CD4-positive, alpha-beta T cell treated with Interleukin-15 for 1 hour (primary cell): ENCODE measurements at regions not wholly inside any gene's neighbourhood (a gene's known extent, or its start where the extent isn't known, plus 50 kb on each side); places are given as distances from the start of the nearest gene placed in this dataset.
"Not testable (repeated sequence)": the region's sequence is repeated elsewhere in the genome, so short reads cannot be mapped to it uniquely, and the experiment has no call there.

ENCODE experiments used
- DNase-seq: peaks from one replicate; pipeline ENCODE4 v3.0.0-alpha.2; 2020

DNA sequence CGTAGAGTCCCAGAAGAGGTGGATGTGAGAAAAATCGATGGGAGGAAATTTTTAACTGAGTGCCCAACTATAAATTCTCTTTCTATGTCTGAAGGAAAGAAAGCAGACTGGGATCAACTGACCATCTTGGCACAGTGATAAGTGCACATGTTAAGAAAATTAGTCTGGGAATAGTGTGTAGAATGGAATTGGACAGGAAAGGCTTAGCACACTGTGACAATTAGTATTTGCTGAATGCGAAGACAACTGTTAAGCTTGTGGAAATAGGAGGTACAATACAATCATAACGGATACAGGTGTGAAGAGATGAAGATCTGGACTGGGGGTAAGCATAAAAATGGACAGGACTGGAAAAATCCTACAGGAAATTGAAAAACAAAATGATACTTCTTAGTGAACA, 114.3 kb downstream of the FAM50B start:
- DNase-seq, result no peak

DNA sequence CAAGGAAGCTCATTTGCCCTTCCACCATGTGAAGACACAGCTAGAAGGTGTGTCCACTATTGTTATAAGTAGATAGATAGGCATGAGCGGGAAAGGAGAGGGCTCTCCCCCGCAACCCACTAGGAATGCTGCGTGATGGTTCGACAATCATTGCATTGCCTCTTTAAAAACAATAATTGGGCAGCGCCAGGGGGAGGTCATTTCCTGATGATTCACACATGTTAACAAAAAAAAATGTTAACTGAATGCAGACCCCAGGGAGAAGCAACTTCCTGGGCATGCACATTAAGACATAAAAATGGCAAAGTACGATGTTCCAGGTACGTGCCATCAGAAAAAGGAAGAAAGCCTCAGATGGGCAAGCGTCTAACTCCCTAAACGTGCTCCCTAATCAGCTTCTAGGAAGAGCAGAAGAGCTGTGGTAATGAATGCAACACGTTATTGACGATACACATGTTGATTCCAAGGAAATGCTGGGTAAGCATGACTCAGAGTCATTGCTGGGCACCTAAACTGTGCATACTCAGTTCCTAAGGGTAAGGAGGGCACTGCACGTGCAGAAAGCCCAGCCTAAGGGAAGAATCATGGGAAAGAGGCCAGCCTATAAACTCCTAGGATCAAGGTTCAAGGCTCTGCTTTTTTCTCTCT, 113.7 kb downstream of the FAM217A start:
- no peak for DNase-seq

DNA sequence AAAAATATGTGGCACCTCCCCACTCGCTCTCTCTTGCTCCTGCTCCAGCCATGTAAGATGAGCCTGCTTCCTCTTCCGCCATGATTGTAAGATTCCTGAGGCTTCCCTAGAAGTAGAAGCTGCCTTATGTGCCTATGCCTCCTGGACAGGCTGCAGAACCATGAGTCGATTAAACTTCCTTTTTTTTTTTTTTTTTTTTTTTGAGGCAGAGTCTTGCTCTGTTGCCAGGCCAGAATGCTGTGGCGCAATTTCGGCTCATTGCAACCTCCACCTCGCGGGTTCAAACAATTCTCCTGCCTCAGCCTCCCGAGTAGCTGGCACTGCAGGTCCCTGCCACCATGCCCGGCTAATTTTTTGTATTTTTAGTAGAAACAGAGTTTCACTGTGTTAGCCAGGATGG, 112.5 kb downstream of the FAM217A start:
- DNase-seq, result no peak

DNA sequence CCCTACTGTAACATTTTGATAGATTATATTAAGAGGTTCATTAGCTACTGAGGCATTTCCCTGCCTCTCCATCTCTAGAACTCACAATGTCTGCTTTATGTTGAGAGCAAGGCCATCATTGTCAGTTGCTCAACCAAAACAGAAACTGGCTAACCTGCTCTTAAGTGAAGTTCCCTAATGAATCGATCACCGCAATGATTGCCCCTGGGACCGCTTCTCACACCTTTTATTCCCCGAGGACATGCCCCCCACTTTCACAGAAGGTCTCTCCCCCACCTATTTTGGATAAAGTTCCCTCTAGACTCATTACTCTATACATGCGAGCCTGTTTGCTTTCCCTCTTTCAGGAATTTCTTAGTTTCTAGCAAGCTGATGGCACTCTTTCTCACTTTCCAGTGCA, 108.8 kb downstream of the FAM217A start:
- DNase-seq, result no peak

DNA sequence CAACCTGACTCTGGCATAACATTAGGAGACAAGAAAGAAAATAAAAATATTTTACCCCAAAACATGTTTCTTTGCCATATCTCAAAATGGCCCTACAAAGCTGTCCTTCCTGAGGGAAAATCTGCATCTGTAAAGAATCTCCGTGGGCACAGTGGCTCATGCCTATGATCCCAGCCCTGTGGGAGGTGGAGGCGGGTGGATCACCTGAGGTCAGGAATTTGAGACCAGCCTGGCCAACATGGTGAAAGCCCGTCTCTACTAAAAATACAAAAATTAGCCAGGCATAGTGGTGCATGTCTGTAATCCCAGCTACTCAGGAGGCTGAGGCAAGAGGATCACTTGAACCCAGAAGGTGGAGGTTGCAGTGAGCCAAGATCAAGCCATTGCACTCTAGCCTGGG, 105.8 kb downstream of the FAM217A start:
- DNase-seq, result not testable (repeated sequence)

DNA sequence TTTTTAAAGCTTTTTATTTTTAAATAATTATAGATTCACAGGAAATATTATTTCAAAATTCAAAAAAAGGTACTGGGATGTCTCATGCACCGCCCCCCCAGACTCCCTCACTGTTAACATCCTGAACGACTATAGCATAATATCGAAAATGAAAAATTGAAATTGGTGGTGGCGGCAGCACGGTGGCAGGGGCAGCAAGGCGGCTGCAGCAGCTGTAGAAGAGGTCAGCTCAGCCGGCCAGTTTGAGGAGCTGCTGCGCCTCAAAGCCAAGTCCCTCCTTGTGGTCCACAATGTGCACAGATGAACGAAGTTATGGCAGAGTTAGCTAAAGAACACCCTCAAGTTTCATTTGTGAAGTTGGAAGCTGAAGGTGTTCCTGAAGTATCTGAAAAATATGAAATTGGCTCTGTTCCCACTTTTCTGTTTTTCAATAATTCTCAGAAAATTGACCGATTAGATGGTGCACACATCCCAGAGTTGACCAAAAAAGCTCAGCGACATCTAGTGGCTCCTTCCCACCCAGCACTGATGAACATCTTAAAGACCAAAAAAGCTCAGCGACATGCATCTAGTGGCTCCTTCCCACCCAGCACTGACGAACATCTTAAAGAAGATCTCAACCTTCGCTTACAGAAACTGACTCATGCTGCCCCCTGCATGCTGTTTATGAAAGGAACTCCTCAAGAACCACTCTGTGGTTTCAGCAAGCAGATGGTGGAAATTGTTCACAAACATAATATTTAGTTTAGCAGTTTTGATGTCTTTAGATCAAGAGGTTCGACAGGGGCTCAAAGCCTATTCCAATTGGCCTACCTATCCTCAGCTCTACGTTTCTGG, 100.8 kb downstream of the FAM217A start:
- peak; percentile 27 for DNase-seq

DNA sequence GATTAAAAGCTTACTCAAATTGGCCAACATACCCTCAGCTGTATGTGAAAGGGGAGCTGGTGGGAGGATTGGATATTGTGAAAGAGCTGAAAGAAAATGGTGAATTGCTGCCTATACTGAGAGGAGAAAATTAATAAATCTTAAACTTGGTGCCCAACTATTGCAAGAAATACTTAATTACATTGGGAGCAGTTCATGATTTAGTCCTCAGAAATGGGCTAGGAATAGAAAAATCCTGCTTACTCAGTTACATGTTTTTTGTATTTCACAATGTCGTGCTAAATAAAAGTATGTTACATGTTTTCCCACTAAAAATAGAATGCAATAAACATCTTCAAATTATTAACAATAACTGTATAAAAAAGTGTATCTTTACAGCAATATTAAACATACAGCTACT, 100.0 kb downstream of the FAM217A start:
- not testable (repeated sequence) for DNase-seq

DNA sequence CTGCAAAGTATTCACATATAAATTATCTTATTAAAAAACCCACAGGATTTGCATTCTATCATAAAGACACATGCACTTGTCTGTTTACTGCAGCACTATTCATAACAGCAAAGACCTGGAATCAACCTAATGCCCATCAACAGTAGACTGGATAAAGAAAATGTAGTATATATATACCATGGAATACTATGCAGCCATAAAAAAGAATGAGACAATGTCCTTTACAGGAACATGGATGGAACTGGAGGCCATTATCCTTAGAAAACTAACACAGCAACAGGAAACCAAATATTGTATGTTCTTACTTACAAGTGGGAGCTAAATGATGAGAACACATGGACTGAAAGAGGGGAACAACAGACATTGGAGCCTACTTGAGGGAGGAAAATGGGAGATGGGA, 97.0 kb downstream of the FAM217A start:
- DNase-seq, result no peak

DNA sequence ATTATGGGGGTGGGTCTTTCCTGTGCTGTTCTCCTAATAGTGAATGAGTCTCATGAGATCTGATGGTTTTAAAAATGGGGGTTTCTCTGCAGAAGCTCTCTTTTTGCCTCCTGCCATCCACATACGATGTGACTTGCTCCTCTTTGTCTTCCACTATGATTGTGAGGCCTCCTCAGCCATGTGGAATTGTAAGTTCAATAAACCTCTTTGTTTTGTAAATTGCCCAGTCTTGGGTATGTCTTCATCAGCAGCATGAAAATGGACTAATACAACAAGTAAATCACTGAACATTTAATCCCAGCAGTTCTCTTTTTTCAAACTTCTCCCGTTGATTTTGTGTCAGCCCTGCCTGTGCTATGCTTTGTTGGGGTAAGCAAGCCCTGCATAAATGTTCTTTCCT, 95.2 kb downstream of the FAM217A start:
- DNase-seq, result no peak

DNA sequence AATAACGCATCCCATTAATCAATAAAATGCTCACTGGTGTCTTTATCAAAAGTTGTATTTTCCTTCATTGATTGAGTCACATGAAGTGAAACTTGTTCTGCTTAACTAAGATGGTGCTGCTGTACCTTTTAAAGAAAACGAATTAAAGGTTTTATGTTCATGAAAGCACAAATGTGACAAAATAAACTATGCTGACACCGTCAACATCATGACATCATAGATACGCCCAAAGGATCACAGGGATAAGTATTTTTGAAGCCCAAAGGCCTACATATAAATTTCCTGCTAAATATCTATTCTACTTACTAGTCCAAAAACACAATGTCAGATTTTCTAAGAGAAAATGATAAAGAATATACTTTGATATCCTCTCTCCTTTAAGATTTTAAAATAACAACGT, 94.4 kb downstream of the FAM217A start:
- no peak for DNase-seq

DNA sequence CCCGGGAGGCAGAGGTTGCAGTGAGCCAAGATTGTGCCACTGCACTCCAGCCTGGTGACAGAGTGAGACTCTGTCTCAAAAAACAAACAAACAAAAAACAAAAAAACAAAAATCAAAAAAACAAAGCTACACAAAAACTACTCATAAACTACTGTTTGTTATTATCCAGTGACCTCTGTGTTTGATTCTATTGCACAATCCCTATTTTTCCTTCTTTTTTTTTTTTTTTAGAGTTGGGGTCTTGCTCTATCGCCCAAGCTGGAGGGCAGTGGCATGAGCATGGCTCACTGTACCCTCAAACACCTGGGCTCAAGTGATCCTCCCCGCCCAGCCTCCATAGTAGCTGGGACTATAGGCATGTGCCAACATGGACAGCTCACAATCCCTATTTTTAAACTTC, 92.7 kb downstream of the FAM217A start:
- no peak for DNase-seq

DNA sequence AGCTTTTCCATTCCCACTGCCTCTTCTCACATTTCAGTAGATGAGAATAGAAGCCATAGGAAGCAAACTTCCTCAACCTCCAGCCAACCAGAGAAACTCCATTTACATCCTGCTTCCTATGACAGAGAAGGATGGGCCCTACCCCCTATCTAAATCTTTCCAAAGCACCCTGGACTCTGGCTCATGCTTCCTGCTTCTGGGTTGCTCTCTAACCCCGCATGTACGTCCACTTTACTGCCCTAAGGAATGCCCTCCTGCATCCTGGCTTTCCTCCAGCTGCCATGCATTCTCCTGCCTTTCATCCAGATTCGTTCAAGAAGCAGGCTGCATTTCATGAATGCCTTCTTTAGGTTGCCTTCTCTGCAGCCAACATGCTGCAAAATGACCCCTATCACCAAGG, 91.9 kb downstream of the FAM217A start:
- no peak for DNase-seq

DNA sequence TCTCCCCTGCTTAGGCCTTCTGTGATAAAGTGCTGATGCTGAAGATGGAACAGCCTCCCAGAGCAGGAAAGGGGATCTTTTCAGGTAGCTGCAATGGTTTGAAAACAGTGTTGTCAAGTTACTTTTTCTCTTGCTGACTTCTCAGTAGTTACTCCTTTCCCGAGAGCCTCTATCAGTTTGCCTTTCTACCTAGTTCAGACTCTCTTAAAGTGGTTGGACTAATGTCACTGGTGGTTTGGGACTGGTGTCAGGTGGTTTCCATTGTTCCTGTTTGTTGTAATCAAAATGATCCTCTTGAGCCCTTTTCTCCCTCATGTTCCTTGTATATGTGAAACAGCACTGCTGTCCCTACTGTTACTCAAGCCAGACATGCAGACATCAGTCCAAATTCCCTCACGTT, 91.4 kb downstream of the FAM217A start:
- no peak for DNase-seq

DNA sequence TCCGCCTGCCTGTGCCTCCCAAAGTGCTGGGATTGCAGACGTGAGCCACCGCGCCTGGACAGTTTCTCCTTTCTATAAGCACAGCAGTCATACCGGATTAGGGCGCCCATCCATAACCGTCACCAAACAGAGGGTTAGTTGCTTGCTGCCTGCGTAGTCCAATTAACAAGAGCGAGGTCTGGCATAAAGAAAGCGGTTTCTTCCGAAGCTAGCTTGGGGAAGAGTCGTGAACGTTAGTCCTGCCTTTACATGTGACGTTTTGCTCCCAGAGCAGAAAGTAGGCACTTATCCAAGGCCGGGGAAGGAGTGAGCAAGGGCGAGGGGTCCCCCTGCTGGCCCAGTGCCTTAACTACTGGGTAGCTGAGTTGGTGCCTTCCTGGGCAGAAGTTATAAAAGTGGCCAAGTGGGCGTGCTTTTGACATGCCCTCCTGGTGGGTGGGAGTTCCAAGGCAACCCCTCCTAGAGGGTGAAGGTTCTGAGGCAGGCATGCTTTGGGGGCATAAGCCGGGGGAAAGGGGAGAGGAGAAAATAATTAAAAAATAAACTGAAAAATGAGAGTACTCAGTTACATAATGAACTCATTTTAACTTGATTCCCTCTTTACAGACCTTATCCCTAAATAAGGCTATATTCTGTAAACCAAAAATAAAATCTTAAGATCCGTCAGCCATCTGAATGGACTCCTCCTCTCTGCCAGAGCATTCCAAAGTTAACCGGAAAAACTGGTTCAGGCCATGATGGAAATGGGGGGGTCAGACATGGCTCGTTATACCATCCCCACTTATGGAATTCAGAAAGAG, 88.0 kb downstream of the FAM217A start:
- peak; percentile 58 for DNase-seq

DNA sequence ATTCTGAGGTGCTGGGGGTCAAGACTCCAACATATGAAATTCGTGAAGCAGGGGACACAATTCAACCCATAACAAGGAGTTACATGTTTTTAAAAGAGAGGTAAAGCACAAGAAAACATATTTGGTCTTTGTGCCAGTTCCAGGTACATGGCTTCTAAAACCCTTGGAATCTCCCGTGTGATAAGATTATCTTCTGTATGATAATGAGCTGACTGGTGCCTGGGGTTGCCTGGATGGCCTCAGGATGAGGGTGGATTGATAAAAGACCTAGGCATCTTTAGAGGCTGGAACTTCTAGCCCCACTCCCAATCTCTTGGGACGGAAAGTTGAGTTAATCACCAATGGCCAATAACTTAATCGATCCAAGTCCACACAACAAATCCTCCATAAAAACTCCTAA, 87.0 kb downstream of the FAM217A start:
- no peak for DNase-seq

DNA sequence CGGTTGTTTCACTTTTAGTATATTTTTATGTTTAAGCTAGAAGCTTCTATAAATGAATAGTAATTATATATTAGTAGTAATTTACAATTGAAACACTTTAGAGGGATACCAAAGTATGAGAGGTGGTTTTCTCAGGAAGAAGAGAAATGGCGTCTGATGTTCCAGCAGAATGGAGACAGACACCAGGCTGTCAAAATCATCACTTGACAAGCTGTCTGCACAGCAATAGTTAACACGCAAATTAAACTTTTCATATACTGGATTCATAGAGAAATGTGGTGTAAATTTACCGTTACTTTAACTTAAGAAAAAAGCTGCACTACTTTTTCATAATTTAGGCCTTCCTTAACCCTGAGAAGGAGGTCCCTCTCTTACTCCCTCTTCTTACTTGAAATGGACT, 82.6 kb downstream of the FAM217A start:
- no peak for DNase-seq

DNA sequence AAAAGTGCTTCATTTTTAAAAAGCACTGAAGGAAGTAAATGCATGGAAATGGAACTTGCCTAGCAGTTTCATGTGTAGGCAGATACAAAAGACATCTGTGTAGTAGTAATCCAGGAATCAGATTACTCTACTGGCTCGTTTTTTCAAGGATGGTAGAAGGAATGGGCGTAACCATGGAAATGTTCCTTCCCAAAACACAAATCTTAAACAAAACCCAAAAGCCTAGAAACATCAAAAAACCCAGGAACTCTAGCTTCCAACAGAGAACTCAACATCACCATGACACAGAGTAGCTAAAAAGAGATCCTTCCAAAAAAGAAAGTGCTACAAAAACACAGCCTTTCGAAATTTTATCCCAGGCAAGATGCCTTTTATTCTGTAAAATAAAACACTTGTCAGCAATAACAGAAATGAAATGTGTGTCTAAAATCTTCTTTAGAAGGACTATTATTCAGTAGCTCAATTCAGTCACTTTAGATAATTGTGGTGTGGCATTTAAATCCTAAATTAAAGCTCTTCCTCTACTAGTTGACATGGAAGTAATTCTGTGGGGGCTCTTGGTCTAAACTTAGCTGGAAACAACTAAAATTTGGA, 81.7 kb downstream of the FAM217A start:
- no peak for DNase-seq

DNA sequence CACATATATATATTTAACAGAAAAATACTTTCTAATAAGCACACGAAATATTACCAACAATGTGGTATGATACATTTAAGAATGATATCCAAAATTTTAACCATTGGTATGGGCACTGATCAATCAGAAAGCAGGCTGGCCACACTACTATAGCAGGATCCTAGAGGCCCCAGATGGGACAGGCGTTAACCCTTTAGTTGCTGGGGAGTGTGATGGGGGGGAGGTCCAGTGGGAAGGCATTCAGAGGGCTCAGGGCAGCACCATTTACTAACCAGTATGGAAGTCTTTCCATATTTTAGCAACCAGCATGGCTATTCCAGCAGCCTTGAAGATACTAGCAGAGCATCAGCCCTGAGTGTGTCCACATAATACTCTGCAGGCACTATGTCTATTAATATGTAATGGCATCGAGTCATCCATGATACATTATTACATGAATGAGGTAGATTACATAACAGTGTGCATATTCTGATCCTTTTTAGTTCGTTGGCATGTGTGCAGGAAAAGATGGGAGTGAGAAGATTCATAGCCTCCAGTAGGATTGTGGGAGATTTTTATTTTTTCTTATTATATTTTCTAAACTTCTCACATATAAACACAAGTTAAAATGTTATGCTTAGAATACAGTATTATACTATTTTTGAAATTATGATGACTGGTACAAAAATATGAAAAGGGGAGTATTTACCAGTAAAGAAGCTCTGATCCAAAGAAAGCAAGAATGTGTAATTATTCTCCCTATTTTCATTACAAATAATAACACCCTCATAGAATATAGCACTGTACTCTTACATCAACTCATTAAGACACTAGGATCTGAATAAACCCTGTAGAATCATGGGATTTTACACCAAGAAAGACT, 78.9 kb downstream of the FAM217A start:
- no peak for DNase-seq

DNA sequence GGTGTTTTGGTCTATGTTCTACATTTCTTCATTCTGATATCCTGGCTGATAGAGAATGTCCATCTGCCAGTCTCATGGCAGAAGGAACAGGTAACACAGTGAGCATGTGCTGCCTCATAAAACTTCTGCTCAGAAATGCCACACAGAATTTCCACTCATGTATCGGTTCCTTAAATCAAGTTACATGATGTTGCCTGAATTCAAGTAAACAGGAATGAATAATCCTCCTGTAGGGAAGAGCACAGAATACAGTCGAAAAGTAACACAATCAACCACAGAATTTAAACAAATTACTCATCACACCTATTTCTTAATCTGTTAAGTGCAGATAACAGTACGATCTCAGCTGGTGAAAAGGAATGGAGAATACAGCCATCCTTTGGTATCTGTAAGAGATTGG, 74.7 kb downstream of the FAM217A start:
- DNase-seq, result no peak

DNA sequence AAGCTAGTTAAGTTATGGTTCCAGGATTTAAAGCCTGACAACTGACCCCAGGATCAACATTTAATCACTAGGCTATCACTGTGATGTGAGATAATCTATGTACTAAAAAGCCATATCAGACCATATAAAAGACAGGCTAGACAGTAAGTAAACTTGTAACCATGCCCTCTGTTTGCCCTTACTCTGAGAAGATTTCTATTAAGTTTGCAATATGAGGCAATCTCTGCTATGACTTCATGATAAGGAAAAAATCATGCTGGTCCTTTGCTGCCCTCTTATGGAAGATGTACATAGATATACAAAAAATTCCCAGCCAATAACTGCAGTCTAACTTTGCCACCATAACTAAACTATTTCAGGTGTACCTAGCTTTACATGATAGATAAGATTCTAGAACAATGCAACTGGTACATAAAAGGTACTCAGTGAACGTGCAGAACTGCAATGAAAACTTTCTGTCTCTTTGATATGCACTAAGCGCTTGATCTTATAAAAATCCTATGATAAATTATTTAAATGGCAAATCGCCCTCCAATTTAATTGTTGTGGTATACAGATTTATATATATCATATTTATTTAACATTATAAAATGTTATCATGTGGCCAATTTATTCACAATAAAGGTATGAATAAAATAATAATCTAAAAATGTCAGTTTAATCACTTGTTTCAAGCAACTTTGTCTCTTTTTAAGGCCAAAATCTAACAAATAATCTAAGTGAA, 70.5 kb downstream of the FAM217A start:
- DNase-seq, result no peak

DNA sequence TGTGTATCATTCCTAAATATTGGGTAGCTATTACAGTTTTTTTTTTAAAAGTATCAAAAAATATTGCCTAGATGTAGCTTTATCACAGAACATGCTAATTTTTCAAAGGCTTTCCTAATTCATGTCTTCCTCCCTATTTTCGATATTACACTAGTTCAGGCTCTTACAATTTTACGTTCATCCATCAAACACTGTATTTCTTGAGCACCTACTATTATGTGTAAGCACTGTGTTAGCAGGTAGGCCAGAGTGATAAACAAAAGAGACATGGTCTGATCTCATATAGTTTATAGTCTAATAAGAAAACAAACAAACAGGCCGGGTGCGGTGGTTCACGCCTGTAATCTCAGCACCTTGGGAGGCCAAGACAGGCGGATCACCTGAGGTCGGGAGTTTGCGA, 69.5 kb downstream of the FAM217A start:
- no peak for DNase-seq

DNA sequence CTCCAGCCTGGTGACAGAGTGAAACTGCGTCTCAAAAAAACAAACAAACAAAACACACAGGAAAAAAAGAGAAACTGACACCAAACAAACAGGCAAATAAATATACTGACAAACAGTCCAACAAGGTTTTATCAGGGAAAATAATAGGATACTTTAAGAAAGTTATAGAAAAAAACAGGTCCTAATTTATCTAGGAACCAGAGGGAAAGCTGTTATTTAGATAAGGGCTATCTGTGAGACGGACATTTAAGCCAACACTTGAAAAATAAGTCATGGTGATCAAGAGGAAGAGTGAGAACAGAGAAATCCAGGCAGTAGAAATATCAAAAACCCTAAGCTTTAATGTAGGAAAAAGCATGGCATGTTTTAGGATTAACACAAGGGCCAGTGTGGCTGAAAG, 68.9 kb downstream of the FAM217A start:
- DNase-seq, result no peak
